SU-DHL-6 (cell line): ENCODE measurements at regions not wholly inside any gene's neighbourhood (a gene's known extent, or its start where the extent isn't known, plus 50 kb on each side); places are given as distances from the start of the nearest gene placed in this dataset.

ENCODE experiments used
- CTCF ChIP-seq: fragments of 200-600 bp; sonication (generic); IDR thresholded peaks from one replicate; pipeline ENCODE4 v1.5.1; 2017; ENCODE audit warnings: antibody characterized with exemption, mild to moderate bottlenecking, low read length, moderate library complexity; ENCODE audit not compliant: insufficient read depth, poor library complexity, severe bottlenecking
- EZH2phosphoT487 ChIP-seq: fragments of 200-600 bp; sonication (generic), shearing (Covaris generic); conservative IDR thresholded peaks from 2 replicates; pipeline ENCODE4 v1.6.1; 2018; ENCODE audit warnings: mild to moderate bottlenecking, antibody characterized with exemption, low read length, moderate library complexity, mixed read lengths

GRCh38 chr7:46754140-46754720 is 827.7 kb downstream of the TNS3 start:
- TF ChIP-seq CTCF (no peak), EZH2phosphoT487 (no peak)
